PC-9 (cell line): ENCODE measurements at regions not wholly inside any gene's neighbourhood (a gene's known extent, or its start where the extent isn't known, plus 50 kb on each side); places are given as distances from the start of the nearest gene placed in this dataset.

Experiments
- BruUV-seq: library from RNA; stranded (reverse); fragments of 400-500 nt; replicated peaks from 2 replicates; lab custom pipeline; 2021; lab: Mats Ljungman, UMichigan
- CTCF ChIA-PET: fragments of 300-600 bp; sonication (Branson Sonifier 250); formaldehyde crosslinking; loops from one replicate; lab custom pipeline; 2022; ENCODE audit warnings: antibody characterized with exemption; lab: Charles Lee
- POLR2A ChIA-PET: fragments of 300-600 bp; sonication (Branson Sonifier 250); formaldehyde crosslinking; loops from one replicate; lab custom pipeline; 2022; ENCODE audit warnings: antibody characterized with exemption; ENCODE audit not compliant: unreplicated experiment; lab: Charles Lee
- DNase-seq, 2 experiments: peaks; one replicate each; pipeline versions ENCODE4 v3.0.0 to v3.0.0-alpha.2; 2015 to 2022; ENCODE audit warnings: mixed read lengths in 1 of 2
- H2AFZ ChIP-seq: fragments of 200-600 bp; sonication (generic); 2 replicates; pipeline ENCODE4 v1.8.1; 2017; ENCODE audit warnings: antibody characterized with exemption
- H3F3A ChIP-seq: fragments of 200-600 bp; sonication (generic); 2 replicates; pipeline ENCODE4 v1.8.1; 2017; ENCODE audit warnings: antibody characterized with exemption, mild to moderate bottlenecking, low read depth; ENCODE audit not compliant: insufficient read depth
- H3K27ac ChIP-seq: fragments of 200-600 bp; sonication (generic); 2 replicates; pipeline ENCODE4 v1.6.1; 2016; ENCODE audit warnings: mixed run types
- H3K27me3 ChIP-seq: fragments of 200-600 bp; sonication (generic); 2 replicates; pipeline ENCODE4 v1.6.1; 2016; ENCODE audit warnings: low read depth, mixed run types; ENCODE audit not compliant: insufficient read depth
- H3K36me3 ChIP-seq: fragments of 200-600 bp; sonication (generic); 2 replicates; pipeline ENCODE4 v1.6.1; 2016; ENCODE audit warnings: low read depth, mixed run types
- H3K4me1 ChIP-seq: fragments of 200-600 bp; sonication (generic); replicated peaks from 2 replicates; pipeline ENCODE4 v1.6.1; 2016; ENCODE audit warnings: mixed run types; ENCODE audit not compliant: insufficient read depth
- H3K4me2 ChIP-seq: fragments of 200-600 bp; sonication (generic); 2 replicates; pipeline ENCODE4 v1.6.1; 2017; ENCODE audit warnings: mixed run types
- H3K4me3 ChIP-seq: fragments of 200-600 bp; sonication (generic); 2 replicates; pipeline ENCODE4 v1.6.1; 2016; ENCODE audit warnings: mixed run types
- H3K79me2 ChIP-seq: fragments of 200-600 bp; sonication (generic); 2 replicates; pipeline ENCODE4 v1.6.1; 2017; ENCODE audit warnings: low read depth, mixed run types
- H3K9me2 ChIP-seq: fragments of 200-600 bp; sonication (generic); 2 replicates; pipeline ENCODE4 v1.8.1; 2017; ENCODE audit warnings: mild to moderate bottlenecking; ENCODE audit not compliant: insufficient read depth
- H3K9me3 ChIP-seq: fragments of 200-600 bp; sonication (generic); 2 replicates; pipeline ENCODE4 v1.8.1; 2016; ENCODE audit warnings: low read depth; ENCODE audit not compliant: insufficient read depth
- H4K20me1 ChIP-seq: fragments of 200-600 bp; sonication (generic); 2 replicates; pipeline ENCODE4 v1.8.1; 2017; ENCODE audit not compliant: insufficient read depth
- CTCF ChIP-seq: fragments of 200-600 bp; sonication (generic); conservative IDR thresholded peaks from 2 replicates; pipeline ENCODE4 v1.6.1; 2017; ENCODE audit warnings: mixed run types, antibody characterized with exemption, mild to moderate bottlenecking, moderate library complexity
- EZH2 ChIP-seq: fragments of 200-600 bp; sonication (generic); IDR thresholded peaks from 2 replicates; pipeline ENCODE4 v1.8.0; 2017; ENCODE audit warnings: antibody characterized with exemption, low read depth
- intact Hi-C: fragments of 100-400 bp; cut with micrococcal nuclease; formaldehyde crosslinking; loops from one replicate; pipeline ENCODE4 v1.10.0; 2022; ENCODE audit not compliant: unreplicated experiment

- no peaks in the 10 kb centered on the region for H3K27me3 ChIP-seq
- H3K27ac ChIP-seq = peak overlapping the region; percentile 49
- no peaks in the 10 kb centered on the region for H4K20me1 ChIP-seq
- H3K4me2 ChIP-seq = peak overlapping the region; percentile 62
- ChIA-PET CTCF (interaction anchor here (0.6 to 1.0 kb wide), 2 partner anchors 51 to 844 kb away, joined by 3 read pairs; no protein-coding TSS in a partner anchor), POLR2A (interaction anchor here (0.7 kb wide), 1 partner anchor 18 kb away, joined by 7 read pairs; no protein-coding TSS in a partner anchor)
- H3F3A ChIP-seq = peaks cover 20% of the 10 kb centered on the region
- no peaks in the 10 kb centered on the region for H3K36me3 ChIP-seq
- no peak for TF ChIP-seq EZH2
- TF ChIP-seq CTCF = no peak
- no peaks in the 10 kb centered on the region for H3K79me2 ChIP-seq
- H3K4me1 ChIP-seq = peaks cover 33% of the 10 kb centered on the region
- intact Hi-C loops = no loop called here
- H2AFZ ChIP-seq = peak overlapping the region; percentile 49; the same call in 1 of the 2 replicates
- H3K4me3 ChIP-seq = no peak overlapping the region; the same call in 1 of the 2 replicates
- H3K9me2 ChIP-seq = no peaks in the 10 kb centered on the region
- H3K9me3 ChIP-seq = no peaks in the 10 kb centered on the region
- DNase-seq = peak; percentile 71 to 85
- no TSS peak for BruUV-seq
Measured at GRCh38 chr17:27384261-27384701, 72.0 kb upstream of the KSR1 start.

- Histone ChIP-seq H3K4me3 (no peak overlapping the region), H3K27ac (peak overlapping the region; percentile 49), H3K4me1 (peaks cover 31% of the 10 kb centered on the region), H3K9me3 (no peaks in the 10 kb centered on the region), H3K9me2 (no peaks in the 10 kb centered on the region), H3K79me2 (no peaks in the 10 kb centered on the region), H4K20me1 (no peaks in the 10 kb centered on the region), H3F3A (peaks cover 20% of the 10 kb centered on the region), H3K36me3 (no peaks in the 10 kb centered on the region), H3K27me3 (no peaks in the 10 kb centered on the region), H2AFZ (peak overlapping the region; percentile 49; the same call in 1 of the 2 replicates), H3K4me2 (peak overlapping the region; percentile 62)
- POLR2A ChIA-PET = interaction anchor here (0.7 kb wide), 1 partner anchor 17 kb away, joined by 7 read pairs; no protein-coding TSS in a partner anchor
- intact Hi-C loops = no loop called here
- no peak for TF ChIP-seq EZH2
- no peak for TF ChIP-seq CTCF
- CTCF ChIA-PET = interaction anchor here (0.6 to 1.0 kb wide), 2 partner anchors 52 to 844 kb away, joined by 3 read pairs; no protein-coding TSS in a partner anchor
- no TSS peak for BruUV-seq
- no peak for DNase-seq
Measured at GRCh38 chr17:27384726-27385125, 71.5 kb upstream of the KSR1 start.

GRCh38 chr17:27385626-27386025 is 70.6 kb upstream of the KSR1 start:
- H2AFZ ChIP-seq = no peak overlapping the region
- no peaks in the 10 kb centered on the region for H3K9me3 ChIP-seq
- no peaks in the 10 kb centered on the region for H3K36me3 ChIP-seq
- intact Hi-C loops = no loop called here
- no peaks in the 10 kb centered on the region for H3K79me2 ChIP-seq
- no peaks in the 10 kb centered on the region for H3K9me2 ChIP-seq
- no TSS peak for BruUV-seq
- no peak overlapping the region for H3K4me2 ChIP-seq
- no peak overlapping the region for H3K27ac ChIP-seq
- H3K4me3 ChIP-seq = no peak overlapping the region
- DNase-seq = no peak
- no peaks in the 10 kb centered on the region for H4K20me1 ChIP-seq
- H3F3A ChIP-seq = peaks cover 16% of the 10 kb centered on the region
- no peaks in the 10 kb centered on the region for H3K27me3 ChIP-seq
- ChIA-PET CTCF (no interaction called here), POLR2A (no interaction called here)
- H3K4me1 ChIP-seq = peaks cover 22% of the 10 kb centered on the region
- TF ChIP-seq CTCF (no peak), EZH2 (no peak)
